DOHH2 (cell line): ENCODE measurements at regions not wholly inside any gene's neighbourhood (a gene's known extent, or its start where the extent isn't known, plus 50 kb on each side); places are given as distances from the start of the nearest gene placed in this dataset.

Experiments used
- H3F3A ChIP-seq: fragments of 200-600 bp; sonication (generic), shearing (Covaris generic); 2 replicates; pipeline ENCODE4 v1.6.0; 2016; ENCODE audit warnings: antibody characterized with exemption, mild to moderate bottlenecking; ENCODE audit not compliant: control insufficient read depth, insufficient read depth
- H3K27ac ChIP-seq: fragments of 200-600 bp; sonication (generic); 2 replicates; pipeline ENCODE4 v1.5.1; 2014; ENCODE audit warnings: low read depth, mild to moderate bottlenecking, low read length, moderate library complexity
- H3K27me3 ChIP-seq: fragments of 200-600 bp; sonication (generic); 2 replicates; pipeline ENCODE4 v1.6.1; 2014; ENCODE audit warnings: mild to moderate bottlenecking, low read length, mixed read lengths; ENCODE audit not compliant: control insufficient read depth
- H3K36me3 ChIP-seq: fragments of 200-600 bp; sonication (generic); 2 replicates; pipeline ENCODE4 v1.6.1; 2014; ENCODE audit warnings: mild to moderate bottlenecking, low read length, moderate library complexity, mixed read lengths; ENCODE audit not compliant: control insufficient read depth
- H3K4me1 ChIP-seq: fragments of 200-600 bp; sonication (generic); 2 replicates; pipeline ENCODE4 v1.6.1; 2014; ENCODE audit warnings: mild to moderate bottlenecking, low read length, mixed read lengths; ENCODE audit not compliant: control insufficient read depth
- H3K4me2 ChIP-seq: fragments of 200-600 bp; sonication (generic); 2 replicates; pipeline ENCODE4 v1.6.0; 2014; ENCODE audit warnings: mild to moderate bottlenecking, low read length, moderate library complexity
- H3K4me3 ChIP-seq: fragments of 200-600 bp; sonication (generic); 2 replicates; pipeline ENCODE4 v1.5.1; 2014; ENCODE audit warnings: mild to moderate bottlenecking, low read length, mixed read lengths
- H3K79me2 ChIP-seq: fragments of 200-600 bp; sonication (generic); 2 replicates; pipeline ENCODE4 v1.6.1; 2014; ENCODE audit warnings: mild to moderate bottlenecking, low read length, mixed read lengths; ENCODE audit not compliant: control insufficient read depth
- H3K9me2 ChIP-seq: fragments of 200-600 bp; sonication (generic); replicated peaks from 2 replicates; pipeline ENCODE4 v1.6.1; 2014; ENCODE audit warnings: mild to moderate bottlenecking, low read length, mixed read lengths; ENCODE audit not compliant: control insufficient read depth
- H3K9me3 ChIP-seq: fragments of 200-600 bp; sonication (generic); 2 replicates; pipeline ENCODE4 v1.6.1; 2014; ENCODE audit warnings: antibody characterized with exemption, low read length, mixed read lengths; ENCODE audit not compliant: control insufficient read depth, insufficient read depth
- H4K20me1 ChIP-seq: fragments of 200-600 bp; sonication (generic); 2 replicates; pipeline ENCODE4 v1.6.0; 2014; ENCODE audit warnings: low read depth, mild to moderate bottlenecking, antibody characterized with exemption, low read length, moderate library complexity; ENCODE audit not compliant: control insufficient read depth, insufficient read depth
- EZH2phosphoT487 ChIP-seq: fragments of 200-600 bp; sonication (generic); IDR thresholded peaks from 2 replicates; pipeline ENCODE4 v1.6.1; 2017; ENCODE audit warnings: borderline replicate concordance, mild to moderate bottlenecking, antibody characterized with exemption, low read length, moderate library complexity, mixed read lengths
- TF ChIP-seq, protein P1 (sequence below): fragments of 200-600 bp; sonication (generic); IDR thresholded peaks from one replicate; pipeline ENCODE4 v1.5.1; 2014; ENCODE audit warnings: antibody characterized with exemption, mild to moderate bottlenecking, low read depth, low read length; ENCODE audit not compliant: poor library complexity, severe bottlenecking

DNA sequence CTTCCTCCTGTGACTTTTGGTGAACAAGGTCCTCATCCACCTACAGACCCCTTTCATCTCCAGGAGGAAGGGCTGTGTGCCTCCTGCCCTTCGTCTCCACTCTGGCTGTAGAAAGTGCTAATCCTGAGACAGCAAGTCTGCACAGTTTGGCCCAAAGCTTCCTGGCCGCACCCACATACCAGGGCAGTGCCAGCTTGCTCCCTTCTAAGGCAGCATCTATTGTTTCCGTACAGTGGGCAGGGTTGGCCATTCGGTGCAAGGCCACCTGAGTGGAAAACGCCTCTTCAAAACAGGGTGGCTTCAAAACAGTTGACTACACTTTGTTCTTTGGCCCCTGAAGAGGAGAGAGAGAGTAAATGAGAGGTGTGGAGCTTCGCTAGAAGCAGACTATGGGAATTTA is 134.1 kb upstream of the KLF14 start:
- no peak for TF ChIP-seq EZH2phosphoT487
- TF ChIP-seq, protein P1, sequence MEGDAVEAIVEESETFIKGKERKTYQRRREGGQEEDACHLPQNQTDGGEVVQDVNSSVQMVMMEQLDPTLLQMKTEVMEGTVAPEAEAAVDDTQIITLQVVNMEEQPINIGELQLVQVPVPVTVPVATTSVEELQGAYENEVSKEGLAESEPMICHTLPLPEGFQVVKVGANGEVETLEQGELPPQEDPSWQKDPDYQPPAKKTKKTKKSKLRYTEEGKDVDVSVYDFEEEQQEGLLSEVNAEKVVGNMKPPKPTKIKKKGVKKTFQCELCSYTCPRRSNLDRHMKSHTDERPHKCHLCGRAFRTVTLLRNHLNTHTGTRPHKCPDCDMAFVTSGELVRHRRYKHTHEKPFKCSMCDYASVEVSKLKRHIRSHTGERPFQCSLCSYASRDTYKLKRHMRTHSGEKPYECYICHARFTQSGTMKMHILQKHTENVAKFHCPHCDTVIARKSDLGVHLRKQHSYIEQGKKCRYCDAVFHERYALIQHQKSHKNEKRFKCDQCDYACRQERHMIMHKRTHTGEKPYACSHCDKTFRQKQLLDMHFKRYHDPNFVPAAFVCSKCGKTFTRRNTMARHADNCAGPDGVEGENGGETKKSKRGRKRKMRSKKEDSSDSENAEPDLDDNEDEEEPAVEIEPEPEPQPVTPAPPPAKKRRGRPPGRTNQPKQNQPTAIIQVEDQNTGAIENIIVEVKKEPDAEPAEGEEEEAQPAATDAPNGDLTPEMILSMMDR, result no peak
- Histone ChIP-seq H3K36me3 (no peaks in the 10 kb centered on the region), H3K9me2 (no peaks in the 10 kb centered on the region), H3K79me2 (no peaks in the 10 kb centered on the region), H3K27ac (no peak overlapping the region), H3F3A (0 out of 2 replicates have a peak, but pooled peaks cover 2% of the 10 kb centered on the region), H3K4me3 (no peak overlapping the region), H3K4me1 (no peaks in the 10 kb centered on the region), H3K27me3 (no peaks in the 10 kb centered on the region), H3K4me2 (no peak overlapping the region), H4K20me1 (no peaks in the 10 kb centered on the region), H3K9me3 (no peaks in the 10 kb centered on the region)

DNA sequence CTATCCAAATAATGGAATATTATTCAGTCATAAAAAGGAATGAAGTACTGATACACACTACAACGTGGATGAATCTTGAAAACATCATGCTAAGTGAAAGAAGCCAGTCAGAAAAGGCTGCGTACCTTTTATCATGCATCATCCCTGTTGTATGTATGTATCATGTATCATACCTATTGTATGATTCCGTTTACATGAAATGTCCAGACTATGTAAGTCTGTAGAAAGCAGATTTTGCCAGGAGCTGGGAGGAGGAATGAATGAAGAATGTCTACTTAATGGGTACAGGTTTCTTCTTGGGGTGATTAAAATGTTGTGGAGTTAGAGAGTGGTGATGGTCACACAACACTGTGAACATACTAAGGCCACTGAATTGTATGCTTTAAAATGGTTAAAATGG is 135.9 kb upstream of the KLF14 start:
- no peaks in the 10 kb centered on the region for H4K20me1 ChIP-seq
- H3K4me2 ChIP-seq, result no peak overlapping the region
- no peak for TF ChIP-seq EZH2phosphoT487
- TF ChIP-seq, protein P1, result no peak
- H3K4me1 ChIP-seq, result no peaks in the 10 kb centered on the region
- no peaks in the 10 kb centered on the region for H3K9me2 ChIP-seq
- H3K27me3 ChIP-seq, result no peaks in the 10 kb centered on the region
- H3K27ac ChIP-seq, result no peak overlapping the region
- H3K4me3 ChIP-seq, result no peak overlapping the region
- 0 out of 2 replicates have a peak, but pooled peaks cover 2% of the 10 kb centered on the region for H3F3A ChIP-seq
- H3K36me3 ChIP-seq, result no peaks in the 10 kb centered on the region
- no peaks in the 10 kb centered on the region for H3K9me3 ChIP-seq
- H3K79me2 ChIP-seq, result no peaks in the 10 kb centered on the region

GRCh38 chr7:130872341-130872740 is 138.3 kb upstream of the KLF14 start:
- Histone ChIP-seq H3K79me2 (no peaks in the 10 kb centered on the region), H3K4me1 (no peaks in the 10 kb centered on the region), H3K4me3 (no peak overlapping the region), H4K20me1 (0 out of 2 replicates have a peak, but pooled peaks cover 3% of the 10 kb centered on the region), H3K36me3 (peaks cover 4% of the 10 kb centered on the region; the same call in 1 of the 2 replicates), H3K27me3 (no peaks in the 10 kb centered on the region), H3K4me2 (no peak overlapping the region), H3F3A (peaks cover 16% of the 10 kb centered on the region), H3K9me3 (no peaks in the 10 kb centered on the region), H3K9me2 (no peaks in the 10 kb centered on the region), H3K27ac (no peak overlapping the region)
- TF ChIP-seq, protein P1, result no peak
- TF ChIP-seq EZH2phosphoT487, result no peak
